Esophagus squamous epithelium (tissue), 4 donors: ENCODE measurements at regions not wholly inside any gene's neighbourhood (a gene's known extent, or its start where the extent isn't known, plus 50 kb on each side); places are given as distances from the start of the nearest gene placed in this dataset.

Source experiments
- CTCF ChIP-seq, 6 experiments: fragments of 450-650 bp in 4 of 6; fragments of 200-600 bp in 2 of 6; sonication (generic) in 2 of 6; IDR thresholded peaks; one replicate each; pipeline ENCODE4 v1.5.1; 2016 to 2019; ENCODE audit warnings: antibody characterized with exemption in 6 of 6, mild to moderate bottlenecking in 4 of 6, moderate library complexity in 4 of 6
- POLR2A ChIP-seq, 4 donors: fragments of 450-650 bp; IDR thresholded peaks; one replicate each; pipeline ENCODE4 v1.6.1; 2017; ENCODE audit warnings: antibody characterized with exemption in 4 of 4, mild to moderate bottlenecking in 4 of 4, moderate library complexity in 3 of 4

GRCh38 chr2:168355779-168356476 lies 100.1 kb upstream of the CERS6 start:
- TF ChIP-seq CTCF (IDR thresholded peaks at IDR 0.05) = no peak
- TF ChIP-seq POLR2A (IDR thresholded peaks at IDR 0.05) = no peak
